Vagina (tissue), 2 donors: ENCODE measurements at regions not wholly inside any gene's neighbourhood (a gene's known extent, or its start where the extent isn't known, plus 50 kb on each side); places are given as distances from the start of the nearest gene placed in this dataset.
A peak's percentile ranks its signal among the peaks of the same experiment; 100 is the strongest.

Experiments used
- DNase-seq, 2 donors: peaks; one replicate each; pipeline ENCODE4 v3.0.0-alpha.2; 2017; ENCODE audit errors: extremely low spot score in 2 of 2
- H3K27ac ChIP-seq: fragments of 200-600 bp; sonication (generic); one replicate; pipeline ENCODE4 v1.5.1; 2019
- H3K27me3 ChIP-seq: fragments of 200-600 bp; sonication (generic); one replicate; pipeline ENCODE4 v1.5.1; 2019
- H3K36me3 ChIP-seq, 2 donors: fragments of 200-600 bp; sonication (generic); one replicate each; pipeline ENCODE4 v1.5.1; 2017 to 2019
- H3K4me1 ChIP-seq: fragments of 200-600 bp; sonication (generic); one replicate; pipeline ENCODE4 v1.5.1; 2019
- H3K4me3 ChIP-seq, 2 donors: fragments of 200-600 bp; sonication (generic); 1 replicate in 1 of 2; 2 replicates in 1 of 2; pipeline ENCODE4 v1.5.1; 2016 to 2019
- H3K9me3 ChIP-seq: fragments of 200-600 bp; sonication (generic); one replicate; pipeline ENCODE4 v1.5.1; 2019
- CTCF ChIP-seq, 3 experiments: fragments of 450-650 bp in 2 of 3; fragments of 200-600 bp in 1 of 3; sonication (generic) in 1 of 3; IDR thresholded peaks; one replicate each; pipeline ENCODE4 v1.5.1; 2017 to 2019; ENCODE audit warnings: antibody characterized with exemption in 3 of 3, mild to moderate bottlenecking in 2 of 3, moderate library complexity in 2 of 3
- POLR2A ChIP-seq, 2 donors: fragments of 450-650 bp; IDR thresholded peaks; one replicate each; pipeline ENCODE4 v1.6.1; 2017; ENCODE audit warnings: antibody characterized with exemption in 2 of 2, mild to moderate bottlenecking in 2 of 2, moderate library complexity in 2 of 2
- POLR2AphosphoS5 ChIP-seq, 2 donors: sonication (generic); formaldehyde crosslinking; IDR thresholded peaks; one replicate each; pipeline ENCODE4 v1.9.0; 2017; ENCODE audit warnings: antibody characterized with exemption in 2 of 2, mild to moderate bottlenecking in 2 of 2, low read depth in 1 of 2; ENCODE audit not compliant: insufficient read depth in 1 of 2
- intact Hi-C: fragments of 100-400 bp; cut with DNase I; formaldehyde crosslinking; loops from one replicate; pipeline ENCODE4 v1.15.1; 2023

GRCh38 chr17:56028837-56029236 is 124.4 kb upstream of the ANKFN1 start:
- no peak for DNase-seq
- Histone ChIP-seq H3K4me1 (no peaks in the 10 kb centered on the region), H3K27ac (no peak overlapping the region), H3K4me3 (no peak overlapping the region), H3K27me3 (no peaks in the 10 kb centered on the region), H3K36me3 (no peaks in the 10 kb centered on the region), H3K9me3 (no peaks in the 10 kb centered on the region)
- intact Hi-C loops, result no loop called here
- no peak for TF ChIP-seq CTCF (IDR thresholded peaks at IDR 0.05)
- no peak for TF ChIP-seq POLR2A (IDR thresholded peaks at IDR 0.05)
- TF ChIP-seq POLR2AphosphoS5 (IDR thresholded peaks at IDR 0.05; ENCODE audit: insufficient read depth in 1 of 2, low read depth in 1 of 2), result no peak

- TF ChIP-seq CTCF (IDR thresholded peaks at IDR 0.05), result no peak
- no peak for TF ChIP-seq POLR2AphosphoS5 (IDR thresholded peaks at IDR 0.05; ENCODE audit: insufficient read depth in 1 of 2, low read depth in 1 of 2)
- TF ChIP-seq POLR2A (IDR thresholded peaks at IDR 0.05), result no peak
- no peak for DNase-seq
- Histone ChIP-seq H3K9me3 (no peaks in the 10 kb centered on the region), H3K4me3 (no peak overlapping the region), H3K27ac (no peak overlapping the region), H3K27me3 (no peaks in the 10 kb centered on the region), H3K36me3 (no peaks in the 10 kb centered on the region), H3K4me1 (no peaks in the 10 kb centered on the region)
- intact Hi-C loops, result no loop called here
These were observed 123.2 kb upstream of the ANKFN1 start for GRCh38 chr17:56030009-56030624.

GRCh38 chr17:56031636-56032035 is 121.6 kb upstream of the ANKFN1 start:
- no peak for TF ChIP-seq POLR2AphosphoS5 (IDR thresholded peaks at IDR 0.05; ENCODE audit: insufficient read depth in 1 of 2, low read depth in 1 of 2)
- TF ChIP-seq POLR2A (IDR thresholded peaks at IDR 0.05), result no peak
- no peak for TF ChIP-seq CTCF (IDR thresholded peaks at IDR 0.05)
- H3K9me3 ChIP-seq, result no peaks in the 10 kb centered on the region
- no peak for DNase-seq
- H3K4me3 ChIP-seq, result no peak overlapping the region
- no peaks in the 10 kb centered on the region for H3K27me3 ChIP-seq
- no peak overlapping the region for H3K27ac ChIP-seq
- no peaks in the 10 kb centered on the region for H3K36me3 ChIP-seq
- H3K4me1 ChIP-seq, result no peaks in the 10 kb centered on the region
- intact Hi-C loops, result no loop called here

- H3K27ac ChIP-seq, result peak overlapping the region; percentile 64
- intact Hi-C loops, result no loop called here
These were observed 119.1 kb upstream of the ANKFN1 start for GRCh38 chr17:56034197-56034635.

More at GRCh38 chr17:56034197-56034635, 119.1 kb upstream of the ANKFN1 start:
- DNase-seq, result no peak
- no peaks in the 10 kb centered on the region for H3K27me3 ChIP-seq
- no peaks in the 10 kb centered on the region for H3K9me3 ChIP-seq
- TF ChIP-seq POLR2AphosphoS5 (IDR thresholded peaks at IDR 0.05; ENCODE audit: insufficient read depth in 1 of 2, low read depth in 1 of 2) (no peak), POLR2A (IDR thresholded peaks at IDR 0.05) (no peak), CTCF (IDR thresholded peaks at IDR 0.05) (no peak)
- H3K36me3 ChIP-seq, result no peaks in the 10 kb centered on the region
- no peaks in the 10 kb centered on the region for H3K4me1 ChIP-seq
- H3K4me3 ChIP-seq, result no peak overlapping the region
